ENCODE measurements at regions not wholly inside any gene's neighbourhood (a gene's known extent, or its start where the extent isn't known, plus 50 kb on each side); places are given as distances from the start of the nearest gene placed in this dataset.

DNA sequence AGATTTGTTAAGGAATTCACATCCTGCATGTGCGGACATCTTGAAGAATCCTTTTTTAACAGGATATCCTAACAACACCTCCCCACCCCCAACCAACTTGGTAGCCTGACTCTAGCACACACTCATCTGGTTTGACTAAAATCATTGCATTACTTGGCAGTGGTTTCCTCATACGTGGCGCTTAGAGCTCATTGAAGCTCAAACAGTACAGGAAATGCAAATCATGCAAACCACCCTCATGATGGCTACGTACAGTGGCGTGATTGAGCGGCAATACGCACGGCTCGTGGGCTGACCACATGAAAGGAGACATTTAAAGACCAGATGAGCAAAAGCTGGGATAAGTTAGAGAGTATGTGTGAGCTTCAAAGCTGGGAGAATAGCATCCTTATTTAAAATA is 336.2 kb downstream of the ZEB2 start:
- no peak for DNase-seq (ENCODE audit: low spot score)
- no peaks in the 10 kb centered on the region for H3K36me3 ChIP-seq (ENCODE audit: insufficient read depth, low read length, poor library complexity, severe bottlenecking)
- BruUV-seq (replicated peaks): no TSS peak
- no peak overlapping the region for H3K4me3 ChIP-seq (ENCODE audit: low read depth, low read length, poor library complexity, severe bottlenecking)
- CTCF ChIA-PET: no interaction called here
- H3K4me1 ChIP-seq (ENCODE audit: insufficient read depth, low read length, poor library complexity, severe bottlenecking): peaks cover 16% of the 10 kb centered on the region
- H3K9me3 ChIP-seq (ENCODE audit: low read depth, low read length, poor library complexity, severe bottlenecking): no peaks in the 10 kb centered on the region
- TF ChIP-seq, protein P1, sequence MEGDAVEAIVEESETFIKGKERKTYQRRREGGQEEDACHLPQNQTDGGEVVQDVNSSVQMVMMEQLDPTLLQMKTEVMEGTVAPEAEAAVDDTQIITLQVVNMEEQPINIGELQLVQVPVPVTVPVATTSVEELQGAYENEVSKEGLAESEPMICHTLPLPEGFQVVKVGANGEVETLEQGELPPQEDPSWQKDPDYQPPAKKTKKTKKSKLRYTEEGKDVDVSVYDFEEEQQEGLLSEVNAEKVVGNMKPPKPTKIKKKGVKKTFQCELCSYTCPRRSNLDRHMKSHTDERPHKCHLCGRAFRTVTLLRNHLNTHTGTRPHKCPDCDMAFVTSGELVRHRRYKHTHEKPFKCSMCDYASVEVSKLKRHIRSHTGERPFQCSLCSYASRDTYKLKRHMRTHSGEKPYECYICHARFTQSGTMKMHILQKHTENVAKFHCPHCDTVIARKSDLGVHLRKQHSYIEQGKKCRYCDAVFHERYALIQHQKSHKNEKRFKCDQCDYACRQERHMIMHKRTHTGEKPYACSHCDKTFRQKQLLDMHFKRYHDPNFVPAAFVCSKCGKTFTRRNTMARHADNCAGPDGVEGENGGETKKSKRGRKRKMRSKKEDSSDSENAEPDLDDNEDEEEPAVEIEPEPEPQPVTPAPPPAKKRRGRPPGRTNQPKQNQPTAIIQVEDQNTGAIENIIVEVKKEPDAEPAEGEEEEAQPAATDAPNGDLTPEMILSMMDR (conservative IDR thresholded peaks at IDR 0.05; ENCODE audit: low read depth, low read length): no peak
- TF ChIP-seq EZH2 (IDR thresholded peaks at IDR 0.05; ENCODE audit: borderline replicate concordance, low read depth, low read length, poor library complexity, severe bottlenecking): no peak
- no peak overlapping the region for H3K27ac ChIP-seq (ENCODE audit: low read depth, low read length, poor library complexity, severe bottlenecking)
- intact Hi-C loops (cut with micrococcal nuclease; ENCODE audit: unreplicated experiment): no loop called here
- H3K27me3 ChIP-seq (replicated peaks; ENCODE audit: insufficient read depth, low read depth, low read length, poor library complexity): no peaks in the 10 kb centered on the region
- POLR2A ChIA-PET (ENCODE audit: low non-redundant PET): no interaction called here

DNA sequence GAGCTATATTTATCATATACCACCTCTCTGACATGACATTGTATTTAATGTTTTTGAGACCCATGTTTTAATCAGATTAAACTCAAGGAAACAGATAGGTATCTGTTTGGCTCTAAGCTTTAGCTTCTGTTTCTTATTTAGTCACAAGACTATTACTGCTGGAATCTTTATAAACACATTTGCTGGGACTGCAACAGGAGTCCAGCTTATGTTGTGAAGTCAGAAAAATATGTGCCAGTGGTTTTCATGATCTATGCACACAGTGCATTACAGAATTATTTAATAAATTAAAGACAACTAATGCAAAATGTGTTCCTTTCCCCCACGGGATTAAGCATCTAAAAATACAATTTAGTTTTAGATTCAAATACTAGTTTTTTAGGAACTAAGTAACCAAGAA is 338.9 kb downstream of the ZEB2 start:
- peak; percentile 18 for DNase-seq (ENCODE audit: low spot score)
- BruUV-seq (replicated peaks): no TSS peak
- TF ChIP-seq, protein P1 (conservative IDR thresholded peaks at IDR 0.05; ENCODE audit: low read depth, low read length): no peak
- TF ChIP-seq EZH2 (IDR thresholded peaks at IDR 0.05; ENCODE audit: borderline replicate concordance, low read depth, low read length, poor library complexity, severe bottlenecking): no peak
- intact Hi-C loops (cut with micrococcal nuclease; ENCODE audit: unreplicated experiment): no loop called here
- Histone ChIP-seq H3K27me3 (replicated peaks; ENCODE audit: insufficient read depth, low read depth, low read length, poor library complexity) (no peaks in the 10 kb centered on the region), H3K4me3 (ENCODE audit: low read depth, low read length, poor library complexity, severe bottlenecking) (no peak overlapping the region), H3K9me3 (ENCODE audit: low read depth, low read length, poor library complexity, severe bottlenecking) (no peaks in the 10 kb centered on the region), H3K27ac (ENCODE audit: low read depth, low read length, poor library complexity, severe bottlenecking) (no peak overlapping the region), H3K36me3 (ENCODE audit: insufficient read depth, low read length, poor library complexity, severe bottlenecking) (no peaks in the 10 kb centered on the region), H3K4me1 (ENCODE audit: insufficient read depth, low read length, poor library complexity, severe bottlenecking) (peaks cover 16% of the 10 kb centered on the region)
- ChIA-PET POLR2A (ENCODE audit: low non-redundant PET) (no interaction called here), CTCF (no interaction called here)

DNA sequence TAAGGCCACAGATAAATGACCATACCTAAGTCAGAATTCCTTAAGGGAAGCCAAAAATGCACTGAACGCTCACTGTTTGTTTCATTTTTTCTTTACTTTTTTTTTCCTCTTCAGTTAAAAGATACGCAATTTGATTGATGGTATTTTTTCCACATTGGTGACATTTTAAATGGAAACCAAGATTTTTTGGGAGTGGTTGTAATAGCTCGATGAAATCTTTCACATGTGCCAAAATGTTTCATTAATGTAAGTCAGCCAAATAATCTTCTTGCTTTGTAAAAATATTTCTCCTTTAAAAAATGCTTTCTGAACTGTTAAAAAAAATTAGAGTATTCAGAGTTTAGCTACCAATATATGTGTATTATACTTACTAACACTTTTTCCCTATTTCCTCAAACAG is 339.8 kb downstream of the ZEB2 start:
- TF ChIP-seq, protein P1 (conservative IDR thresholded peaks at IDR 0.05; ENCODE audit: low read depth, low read length): no peak
- no peak for TF ChIP-seq EZH2 (IDR thresholded peaks at IDR 0.05; ENCODE audit: borderline replicate concordance, low read depth, low read length, poor library complexity, severe bottlenecking)
- peaks cover 16% of the 10 kb centered on the region for H3K4me1 ChIP-seq (ENCODE audit: insufficient read depth, low read length, poor library complexity, severe bottlenecking)
- POLR2A ChIA-PET (ENCODE audit: low non-redundant PET): interaction anchor here (0.7 kb wide), 1 partner anchor 219 kb away, joined by 4 read pairs; no protein-coding TSS in a partner anchor

More for the DNA sequence above, 339.8 kb downstream of the ZEB2 start:
- intact Hi-C loops (cut with micrococcal nuclease; ENCODE audit: unreplicated experiment): no loop called here
- no peaks in the 10 kb centered on the region for H3K27me3 ChIP-seq (replicated peaks; ENCODE audit: insufficient read depth, low read depth, low read length, poor library complexity)
- H3K9me3 ChIP-seq (ENCODE audit: low read depth, low read length, poor library complexity, severe bottlenecking): no peaks in the 10 kb centered on the region
- H3K4me3 ChIP-seq (ENCODE audit: low read depth, low read length, poor library complexity, severe bottlenecking): no peak overlapping the region
- no peak for DNase-seq (ENCODE audit: low spot score)
- no peak overlapping the region for H3K27ac ChIP-seq (ENCODE audit: low read depth, low read length, poor library complexity, severe bottlenecking)
- no peaks in the 10 kb centered on the region for H3K36me3 ChIP-seq (ENCODE audit: insufficient read depth, low read length, poor library complexity, severe bottlenecking)
- CTCF ChIA-PET: no interaction called here
- no TSS peak for BruUV-seq (replicated peaks)
